Loucy (cell line): ENCODE measurements at regions not wholly inside any gene's neighbourhood (a gene's known extent, or its start where the extent isn't known, plus 50 kb on each side); places are given as distances from the start of the nearest gene placed in this dataset.

ENCODE experiments used
- H2AFZ ChIP-seq: fragments of 200-600 bp; sonication (generic); 2 replicates; pipeline ENCODE4 v1.6.0; 2016; ENCODE audit warnings: antibody characterized with exemption, mild to moderate bottlenecking, low read length, moderate library complexity
- H3F3A ChIP-seq: fragments of 200-600 bp; 2 replicates; pipeline ENCODE4 v1.6.0; 2016; ENCODE audit warnings: antibody characterized with exemption, low read depth, mild to moderate bottlenecking
- H3K27me3 ChIP-seq: fragments of 200-600 bp; sonication (generic); 2 replicates; pipeline ENCODE4 v1.6.1; 2014; ENCODE audit warnings: low read length, mild to moderate bottlenecking; ENCODE audit not compliant: insufficient read depth, poor library complexity, severe bottlenecking
- H3K36me3 ChIP-seq: fragments of 200-600 bp; sonication (generic); 2 replicates; pipeline ENCODE4 v1.6.1; 2016; ENCODE audit warnings: low read length; ENCODE audit not compliant: insufficient read depth
- H3K4me1 ChIP-seq: fragments of 200-600 bp; sonication (generic); 2 replicates; pipeline ENCODE4 v1.5.1; 2014; ENCODE audit warnings: low read length, mild to moderate bottlenecking; ENCODE audit not compliant: insufficient read depth, poor library complexity, severe bottlenecking
- H3K4me2 ChIP-seq: fragments of 200-600 bp; sonication (generic); 2 replicates; pipeline ENCODE4 v1.6.0; 2014; ENCODE audit warnings: antibody characterized with exemption, low read length, low read depth, mild to moderate bottlenecking; ENCODE audit not compliant: poor library complexity, severe bottlenecking
- H3K4me3 ChIP-seq: fragments of 200-600 bp; sonication (generic); 2 replicates; pipeline ENCODE4 v1.5.1; 2014; ENCODE audit warnings: low read length, mild to moderate bottlenecking, mixed read lengths; ENCODE audit not compliant: poor library complexity, severe bottlenecking
- H3K79me2 ChIP-seq: fragments of 200-600 bp; sonication (generic); 2 replicates; pipeline ENCODE4 v1.6.1; 2014; ENCODE audit warnings: low read length; ENCODE audit not compliant: insufficient read depth
- H3K9ac ChIP-seq: fragments of 200-600 bp; sonication (generic); 2 replicates; pipeline ENCODE4 v1.6.0; 2014; ENCODE audit warnings: mild to moderate bottlenecking, low read depth, low read length, moderate library complexity; ENCODE audit not compliant: poor library complexity, severe bottlenecking
- H3K9me2 ChIP-seq: fragments of 200-600 bp; sonication (generic); replicated peaks from 2 replicates; pipeline ENCODE4 v1.6.1; 2016; ENCODE audit warnings: low read depth, low read length, mixed read lengths
- H3K9me3 ChIP-seq: fragments of 200-600 bp; sonication (generic); 2 replicates; pipeline ENCODE4 v1.6.1; 2014; ENCODE audit warnings: mild to moderate bottlenecking, antibody characterized with exemption, low read length, low read depth; ENCODE audit not compliant: insufficient read depth
- H4K20me1 ChIP-seq: fragments of 200-600 bp; sonication (generic); 2 replicates; pipeline ENCODE4 v1.6.0; 2014; ENCODE audit warnings: antibody characterized with exemption, low read length, mild to moderate bottlenecking; ENCODE audit not compliant: insufficient read depth, poor library complexity, severe bottlenecking
- EZH2phosphoT487 ChIP-seq: fragments of 200-600 bp; IDR thresholded peaks from 2 replicates; pipeline ENCODE4 v1.6.1; 2018; ENCODE audit warnings: antibody characterized with exemption, mild to moderate bottlenecking, moderate library complexity, borderline replicate concordance
- TF ChIP-seq, protein P1 (sequence below): fragments of 200-600 bp; sonication (generic); conservative IDR thresholded peaks from 2 replicates; pipeline ENCODE4 v1.5.1; 2014; ENCODE audit warnings: mild to moderate bottlenecking, antibody characterized with exemption, low read length

DNA sequence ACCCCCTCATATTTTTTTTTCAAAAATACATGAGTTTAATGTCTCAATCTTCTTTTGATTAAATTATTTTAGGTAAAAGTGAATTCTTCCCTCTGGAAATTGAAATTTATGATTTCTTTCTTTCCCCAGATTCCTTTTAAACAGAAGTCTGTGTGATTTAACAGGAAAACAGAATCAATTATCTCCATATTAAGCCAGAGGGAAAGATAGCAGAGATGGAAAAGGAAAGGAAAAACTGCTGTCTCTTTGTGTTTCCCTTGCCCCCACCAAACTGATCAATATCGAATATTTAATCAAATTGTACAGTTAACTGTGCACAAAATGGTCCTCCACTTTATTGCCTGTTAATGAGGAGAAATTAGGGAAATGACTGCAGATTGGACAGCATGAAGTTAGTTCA, 203.5 kb upstream of the NECTIN3 start:
- TF ChIP-seq, protein P1, sequence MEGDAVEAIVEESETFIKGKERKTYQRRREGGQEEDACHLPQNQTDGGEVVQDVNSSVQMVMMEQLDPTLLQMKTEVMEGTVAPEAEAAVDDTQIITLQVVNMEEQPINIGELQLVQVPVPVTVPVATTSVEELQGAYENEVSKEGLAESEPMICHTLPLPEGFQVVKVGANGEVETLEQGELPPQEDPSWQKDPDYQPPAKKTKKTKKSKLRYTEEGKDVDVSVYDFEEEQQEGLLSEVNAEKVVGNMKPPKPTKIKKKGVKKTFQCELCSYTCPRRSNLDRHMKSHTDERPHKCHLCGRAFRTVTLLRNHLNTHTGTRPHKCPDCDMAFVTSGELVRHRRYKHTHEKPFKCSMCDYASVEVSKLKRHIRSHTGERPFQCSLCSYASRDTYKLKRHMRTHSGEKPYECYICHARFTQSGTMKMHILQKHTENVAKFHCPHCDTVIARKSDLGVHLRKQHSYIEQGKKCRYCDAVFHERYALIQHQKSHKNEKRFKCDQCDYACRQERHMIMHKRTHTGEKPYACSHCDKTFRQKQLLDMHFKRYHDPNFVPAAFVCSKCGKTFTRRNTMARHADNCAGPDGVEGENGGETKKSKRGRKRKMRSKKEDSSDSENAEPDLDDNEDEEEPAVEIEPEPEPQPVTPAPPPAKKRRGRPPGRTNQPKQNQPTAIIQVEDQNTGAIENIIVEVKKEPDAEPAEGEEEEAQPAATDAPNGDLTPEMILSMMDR, result no peak
- no peak for TF ChIP-seq EZH2phosphoT487
- no peak overlapping the region for H3K4me2 ChIP-seq
- no peaks in the 10 kb centered on the region for H3F3A ChIP-seq
- no peak overlapping the region for H3K4me3 ChIP-seq
- H3K9me3 ChIP-seq, result no peaks in the 10 kb centered on the region
- H2AFZ ChIP-seq, result no peak overlapping the region
- no peaks in the 10 kb centered on the region for H4K20me1 ChIP-seq
- no peaks in the 10 kb centered on the region for H3K36me3 ChIP-seq
- H3K9ac ChIP-seq, result no peak overlapping the region
- no peaks in the 10 kb centered on the region for H3K9me2 ChIP-seq
- H3K79me2 ChIP-seq, result no peaks in the 10 kb centered on the region
- H3K4me1 ChIP-seq, result no peaks in the 10 kb centered on the region
- no peaks in the 10 kb centered on the region for H3K27me3 ChIP-seq

DNA sequence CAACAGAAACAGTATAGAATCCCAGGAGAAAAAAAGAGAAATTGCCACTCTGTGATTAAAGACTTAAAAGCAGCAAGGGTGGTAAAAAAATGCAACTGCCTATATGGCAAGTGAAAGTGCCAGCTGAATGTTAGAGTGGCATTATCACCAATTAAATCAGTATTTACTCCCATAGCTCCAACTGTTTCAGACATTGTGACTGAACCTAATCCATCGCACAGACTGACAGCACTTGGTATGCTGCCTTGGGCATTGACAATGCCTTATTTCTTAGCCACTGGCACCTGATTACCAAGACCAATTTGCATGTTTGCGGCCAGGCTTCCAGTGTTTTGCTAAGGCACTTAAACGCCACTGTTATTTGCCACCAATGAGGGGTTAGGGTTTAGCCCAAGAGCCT, 201.9 kb upstream of the NECTIN3 start:
- Histone ChIP-seq H3K27me3 (no peaks in the 10 kb centered on the region), H3K4me3 (no peak overlapping the region), H3K4me2 (no peak overlapping the region), H3K36me3 (no peaks in the 10 kb centered on the region), H2AFZ (no peak overlapping the region), H3K4me1 (no peaks in the 10 kb centered on the region), H3K79me2 (no peaks in the 10 kb centered on the region), H3K9me3 (peaks cover under 1% of the 10 kb centered on the region; the same call in 1 of the 2 replicates), H3F3A (no peaks in the 10 kb centered on the region), H4K20me1 (no peaks in the 10 kb centered on the region), H3K9ac (no peak overlapping the region), H3K9me2 (no peaks in the 10 kb centered on the region)
- no peak for TF ChIP-seq EZH2phosphoT487
- TF ChIP-seq, protein P1, result no peak

DNA sequence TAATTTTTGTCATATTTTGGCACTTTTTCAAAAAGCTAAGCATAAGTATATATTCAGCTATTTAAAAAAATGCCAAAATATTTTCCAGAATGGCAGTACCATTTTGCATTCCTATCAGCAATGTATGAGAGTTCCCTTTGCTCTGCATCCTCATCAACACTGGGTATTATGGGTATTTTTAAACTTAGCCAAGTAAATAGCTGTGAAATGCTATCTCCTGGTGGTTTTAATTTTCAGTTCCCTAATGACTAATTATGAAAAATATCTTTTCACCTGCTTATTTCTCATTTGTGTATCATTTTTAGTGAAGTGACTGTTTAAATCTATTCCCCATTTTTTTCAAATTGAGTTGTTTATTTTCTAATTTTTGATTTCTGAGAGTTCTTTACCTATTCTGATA, 199.7 kb upstream of the NECTIN3 start:
- H3K9me3 ChIP-seq, result peaks cover 3% of the 10 kb centered on the region; the same call in 1 of the 2 replicates
- no peaks in the 10 kb centered on the region for H3K4me1 ChIP-seq
- no peaks in the 10 kb centered on the region for H3F3A ChIP-seq
- no peaks in the 10 kb centered on the region for H3K9me2 ChIP-seq
- no peaks in the 10 kb centered on the region for H4K20me1 ChIP-seq
- no peaks in the 10 kb centered on the region for H3K36me3 ChIP-seq
- no peak overlapping the region for H3K9ac ChIP-seq
- H3K79me2 ChIP-seq, result no peaks in the 10 kb centered on the region
- H3K4me2 ChIP-seq, result no peak overlapping the region
- no peak overlapping the region for H3K4me3 ChIP-seq
- H2AFZ ChIP-seq, result no peak overlapping the region
- no peaks in the 10 kb centered on the region for H3K27me3 ChIP-seq
- TF ChIP-seq EZH2phosphoT487, result no peak
- TF ChIP-seq, protein P1, result no peak
